ENCODE measurements at regions not wholly inside any gene's neighbourhood (a gene's known extent, or its start where the extent isn't known, plus 50 kb on each side); places are given as distances from the start of the nearest gene placed in this dataset.

GRCh38 chr9:126222363-126222834, 104.2 kb upstream of the MVB12B start:
- no peak for DNase-seq (ENCODE audit: low read depth in 2 of 2)

- DNase-seq (ENCODE audit: low read depth in 2 of 2), result no peak
Measured at GRCh38 chr9:126222835-126223431, 103.7 kb upstream of the MVB12B start.

- DNase-seq (ENCODE audit: low read depth in 2 of 2), result no peak
Measured at GRCh38 chr9:126223798-126224531, 102.7 kb upstream of the MVB12B start.

GRCh38 chr9:126225611-126226609, 100.7 kb upstream of the MVB12B start:
- DNase-seq (ENCODE audit: low read depth in 2 of 2), result no peak

DNA sequence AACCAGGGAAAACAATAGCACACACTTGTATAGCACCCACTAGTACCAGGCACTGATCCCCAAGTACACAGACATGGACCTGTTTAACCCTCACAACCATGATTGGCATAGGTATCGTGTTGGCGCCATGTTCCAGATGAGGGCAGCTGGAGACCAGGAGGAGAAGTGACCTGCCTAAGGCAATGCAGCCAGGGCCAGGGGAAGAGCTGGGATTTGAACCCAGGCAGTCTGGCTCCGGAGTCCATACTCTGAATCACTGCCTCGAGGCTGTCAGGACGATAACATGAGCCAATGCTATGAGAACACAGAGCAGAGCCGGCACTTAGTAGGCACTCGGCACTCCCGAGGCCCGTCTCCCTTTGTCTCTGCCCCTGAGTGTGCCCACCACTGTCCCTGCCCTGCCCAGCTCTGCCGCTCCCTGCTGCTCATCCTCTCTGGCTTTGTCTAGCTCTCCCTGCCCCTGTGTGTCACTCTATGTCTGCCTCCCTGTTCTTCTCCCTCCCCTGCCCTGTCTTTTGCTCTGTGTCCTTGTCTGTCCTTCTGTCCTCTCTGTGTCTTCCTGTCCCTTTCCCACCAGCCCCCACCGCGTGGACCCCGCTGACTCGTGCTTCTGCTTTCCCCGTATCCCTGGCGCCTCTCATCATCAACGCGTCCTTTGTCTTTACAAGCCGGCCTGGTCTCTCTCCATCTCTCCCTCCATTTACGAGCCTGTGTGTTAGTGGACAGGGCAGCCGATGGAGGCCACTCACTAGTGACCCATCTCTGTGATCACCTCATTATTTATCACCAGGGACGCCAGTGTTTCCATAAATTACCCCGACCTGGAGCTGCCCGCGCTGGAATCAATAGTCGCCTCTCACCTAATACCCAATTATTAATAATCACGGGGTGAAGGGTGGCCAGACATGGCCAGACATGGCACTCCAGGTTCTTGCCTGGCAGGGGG, 99.4 kb upstream of the MVB12B start:
- no peak for DNase-seq (ENCODE audit: low read depth in 2 of 2)

GRCh38 chr9:126228111-126228780, 98.4 kb upstream of the MVB12B start:
- no peak for DNase-seq (ENCODE audit: low read depth in 2 of 2)

DNA sequence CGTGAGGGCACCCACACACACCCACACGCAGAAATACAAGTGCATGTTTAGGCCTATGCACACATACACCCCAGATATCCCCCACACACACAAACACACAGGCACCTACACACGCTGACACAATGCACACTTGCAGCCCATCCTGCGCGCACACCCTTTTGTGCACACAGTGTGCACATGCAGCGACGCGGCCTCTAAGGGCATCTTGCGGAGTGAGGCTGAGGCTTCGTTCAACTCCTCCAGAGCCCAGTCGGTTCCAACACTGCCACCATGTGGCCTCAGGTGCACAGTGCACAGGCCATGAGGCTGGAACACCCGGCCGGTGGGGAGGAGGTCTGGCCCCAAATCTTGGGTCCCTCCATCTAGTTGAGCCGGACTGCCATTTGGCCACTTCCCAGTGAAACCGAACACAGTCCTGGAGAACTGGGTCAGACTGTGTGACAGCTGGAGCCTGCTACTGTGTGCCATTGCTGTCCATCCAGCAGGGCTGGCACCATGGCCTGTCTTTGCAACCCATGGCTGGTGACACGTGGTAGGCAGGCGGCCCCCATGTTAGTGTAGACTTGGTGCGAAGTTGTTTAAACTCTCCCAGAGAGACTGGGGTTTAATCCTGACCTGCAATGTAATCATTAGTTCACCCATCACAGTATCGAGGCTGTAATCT, 97.7 kb upstream of the MVB12B start:
- peak; percentile 8 to 29 for DNase-seq (ENCODE audit: low read depth in 2 of 2)

GRCh38 chr9:126229501-126229900, 97.1 kb upstream of the MVB12B start:
- DNase-seq (ENCODE audit: low read depth in 2 of 2), result no peak

GRCh38 chr9:126230692-126231091, 95.9 kb upstream of the MVB12B start:
- no peak for DNase-seq (ENCODE audit: low read depth in 2 of 2)

GRCh38 chr9:126232461-126232860, 94.2 kb upstream of the MVB12B start:
- no peak for DNase-seq (ENCODE audit: low read depth in 2 of 2)

- DNase-seq (ENCODE audit: low read depth in 2 of 2), result no peak
Measured at GRCh38 chr9:126233175-126233574, 93.5 kb upstream of the MVB12B start.

GRCh38 chr9:126233913-126234525, 92.6 kb upstream of the MVB12B start:
- no peak for DNase-seq (ENCODE audit: low read depth in 2 of 2)

DNA sequence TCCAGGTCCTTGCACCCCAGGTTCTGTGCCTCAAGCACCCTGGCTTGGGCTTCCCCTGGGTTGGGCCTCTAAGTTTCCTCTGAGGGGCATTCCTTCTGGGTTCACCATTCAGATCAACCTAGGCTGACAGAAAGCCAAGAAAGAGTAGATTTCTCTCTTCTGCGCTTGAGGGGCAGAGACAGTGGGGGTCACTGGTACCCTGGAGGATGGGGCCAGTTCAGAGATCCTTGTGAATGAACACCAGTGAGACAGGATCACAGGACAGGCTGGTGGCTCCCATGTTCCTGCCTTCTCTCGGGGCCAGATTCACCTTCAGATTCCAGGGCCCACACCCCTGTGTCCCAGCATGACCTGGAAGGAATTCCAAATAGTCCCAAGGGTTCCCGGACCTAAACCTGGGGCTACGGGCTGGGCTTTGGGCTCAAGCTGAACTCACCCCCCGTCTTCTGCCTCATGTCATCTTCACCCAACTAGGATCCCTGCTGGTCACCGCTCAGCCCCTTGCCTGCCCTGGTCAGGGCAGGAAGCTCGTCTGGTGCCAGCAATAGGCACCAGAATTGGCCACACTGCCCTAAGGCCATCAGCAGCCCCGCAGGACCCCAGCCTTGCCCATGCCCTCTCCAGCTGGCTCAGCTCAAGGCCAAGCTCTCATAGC, 91.8 kb upstream of the MVB12B start:
- no peak for DNase-seq (ENCODE audit: low read depth in 2 of 2)

GRCh38 chr9:126235336-126236243, 91.0 kb upstream of the MVB12B start:
- no peak for DNase-seq (ENCODE audit: low read depth in 2 of 2)

DNA sequence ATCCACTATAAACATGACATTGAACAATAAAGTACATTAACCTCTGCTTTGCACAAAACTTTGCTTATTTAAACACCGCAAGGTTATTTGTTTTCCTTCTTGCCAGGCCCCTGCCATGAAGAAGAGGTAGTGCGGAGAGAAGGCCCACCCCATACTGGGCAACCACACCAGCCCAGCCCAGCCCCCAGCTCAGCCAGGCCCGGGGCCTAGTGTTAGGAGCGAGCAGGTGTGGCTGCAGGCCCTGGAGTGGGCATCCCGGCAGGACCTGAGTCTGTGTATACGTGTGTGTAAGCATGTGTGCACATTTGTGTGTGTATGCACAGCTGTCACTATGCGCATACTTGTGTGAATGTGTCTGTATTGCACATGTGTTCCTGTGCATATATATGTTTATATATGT, 90.4 kb upstream of the MVB12B start:
- no peak for DNase-seq (ENCODE audit: low read depth in 2 of 2)

DNA sequence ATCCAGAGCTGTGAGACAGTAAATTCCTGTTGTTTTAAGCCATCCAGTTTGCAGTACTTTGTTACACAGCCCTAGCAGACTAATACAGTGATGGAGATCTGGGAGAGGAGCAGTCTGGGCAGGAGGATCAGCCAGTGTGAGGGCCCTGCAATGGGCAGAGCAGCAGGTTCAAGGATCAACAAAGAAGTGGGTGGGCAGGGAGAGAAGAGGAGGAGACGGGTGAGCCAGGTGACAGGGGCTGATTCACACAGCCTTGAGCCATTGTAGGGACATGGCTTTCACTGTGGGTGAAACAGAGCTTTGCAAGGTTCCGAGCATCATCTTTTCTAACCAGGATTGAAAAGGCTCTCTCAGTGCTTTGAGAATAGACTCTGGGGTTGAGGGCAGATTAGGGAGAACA, 88.2 kb upstream of the MVB12B start:
- DNase-seq (ENCODE audit: low read depth in 2 of 2), result no peak

DNA sequence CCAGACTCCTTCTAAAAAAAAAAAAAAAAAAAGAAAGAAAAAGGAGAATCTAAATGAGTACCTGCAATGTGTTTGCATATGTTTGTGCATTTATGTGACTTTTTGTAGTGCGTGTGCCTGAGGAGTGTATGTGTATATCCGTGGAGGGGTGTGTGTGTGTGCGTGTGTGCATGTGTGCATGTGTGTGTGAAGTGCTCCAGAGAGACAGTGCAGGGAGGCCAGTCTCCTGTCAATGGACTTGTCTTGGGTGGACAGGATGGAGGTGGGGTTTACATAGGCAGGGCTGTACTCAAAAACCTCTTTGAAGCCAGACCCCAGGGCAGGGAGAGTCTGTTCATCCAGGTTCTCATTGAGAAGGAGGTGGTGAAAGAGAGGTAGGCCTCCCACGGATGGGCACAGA, 87.1 kb upstream of the MVB12B start:
- no peak for DNase-seq (ENCODE audit: low read depth in 2 of 2)

- no peak for DNase-seq (ENCODE audit: low read depth in 2 of 2)
Measured at GRCh38 chr9:126240835-126241234, 85.8 kb upstream of the MVB12B start.
